ENCODE measurements at regions not wholly inside any gene's neighbourhood (a gene's known extent, or its start where the extent isn't known, plus 50 kb on each side); places are given as distances from the start of the nearest gene placed in this dataset.

DNA sequence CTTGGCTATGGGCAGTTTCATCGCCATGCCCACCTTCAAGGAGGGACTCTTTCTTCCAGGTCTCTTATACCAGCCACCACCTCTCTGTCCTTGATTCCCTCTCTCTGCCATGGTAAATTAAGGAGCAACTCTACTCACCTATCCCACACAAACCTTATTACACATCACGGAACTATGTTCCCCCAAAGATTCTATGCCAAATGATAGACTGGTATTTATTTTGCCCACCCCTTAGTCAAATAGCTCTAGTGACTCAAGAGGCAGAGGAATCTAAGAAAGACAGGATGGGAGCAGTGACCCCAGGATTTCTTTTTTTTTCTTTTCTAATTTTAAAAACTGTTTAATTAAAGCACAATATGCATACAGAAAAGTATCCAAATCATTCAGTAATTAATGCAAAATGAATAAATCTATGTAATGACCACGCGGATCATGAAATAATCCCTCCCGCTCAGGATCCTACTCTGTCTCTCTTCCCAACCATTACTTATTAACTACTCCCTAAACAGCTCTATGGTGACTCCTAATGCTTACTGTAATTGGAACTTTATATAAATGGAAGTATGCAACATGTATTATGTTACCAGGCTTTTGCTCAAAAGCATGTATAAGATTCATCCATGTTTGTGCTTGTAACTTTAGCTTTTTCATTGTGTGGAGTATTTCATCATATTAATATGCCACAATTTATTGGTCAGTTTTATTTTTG lies 410.8 kb upstream of the RASGRP1 start:
- Histone ChIP-seq H3K4me3 (ENCODE audit: low read depth, low read length) (no peak overlapping the region), H3K27me3 (ENCODE audit: control insufficient read depth, insufficient read depth, low read length) (no peaks in the 10 kb centered on the region), H3K36me3 (ENCODE audit: control insufficient read depth, insufficient read depth, low read length) (no peaks in the 10 kb centered on the region)
- no peak for DNase-seq (ENCODE audit: low read depth)
- TF ChIP-seq, protein P1, sequence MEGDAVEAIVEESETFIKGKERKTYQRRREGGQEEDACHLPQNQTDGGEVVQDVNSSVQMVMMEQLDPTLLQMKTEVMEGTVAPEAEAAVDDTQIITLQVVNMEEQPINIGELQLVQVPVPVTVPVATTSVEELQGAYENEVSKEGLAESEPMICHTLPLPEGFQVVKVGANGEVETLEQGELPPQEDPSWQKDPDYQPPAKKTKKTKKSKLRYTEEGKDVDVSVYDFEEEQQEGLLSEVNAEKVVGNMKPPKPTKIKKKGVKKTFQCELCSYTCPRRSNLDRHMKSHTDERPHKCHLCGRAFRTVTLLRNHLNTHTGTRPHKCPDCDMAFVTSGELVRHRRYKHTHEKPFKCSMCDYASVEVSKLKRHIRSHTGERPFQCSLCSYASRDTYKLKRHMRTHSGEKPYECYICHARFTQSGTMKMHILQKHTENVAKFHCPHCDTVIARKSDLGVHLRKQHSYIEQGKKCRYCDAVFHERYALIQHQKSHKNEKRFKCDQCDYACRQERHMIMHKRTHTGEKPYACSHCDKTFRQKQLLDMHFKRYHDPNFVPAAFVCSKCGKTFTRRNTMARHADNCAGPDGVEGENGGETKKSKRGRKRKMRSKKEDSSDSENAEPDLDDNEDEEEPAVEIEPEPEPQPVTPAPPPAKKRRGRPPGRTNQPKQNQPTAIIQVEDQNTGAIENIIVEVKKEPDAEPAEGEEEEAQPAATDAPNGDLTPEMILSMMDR (IDR thresholded peaks at IDR 0.05; ENCODE audit: insufficient read depth, low read length, poor library complexity, severe bottlenecking) = no peak

DNA sequence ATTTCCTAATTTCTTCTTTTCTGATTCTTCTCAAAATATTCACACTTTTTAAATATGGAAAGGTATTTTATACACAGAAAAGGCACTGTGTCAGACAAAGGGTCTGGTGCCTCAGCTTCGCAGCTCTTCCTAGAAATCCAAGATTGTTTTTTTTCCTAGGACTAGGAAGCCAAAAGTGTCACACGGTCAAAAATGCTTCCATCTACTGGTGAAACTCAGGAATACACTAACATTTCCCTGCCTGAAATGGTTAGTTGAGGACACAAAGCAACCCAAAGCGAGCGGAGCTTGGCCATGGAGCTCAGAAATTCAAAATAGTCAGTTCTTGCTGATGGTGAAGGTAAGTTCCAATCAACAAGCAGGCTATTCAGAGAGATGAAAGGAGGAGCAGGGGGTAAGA lies 426.5 kb upstream of the RASGRP1 start:
- H3K4me3 ChIP-seq (ENCODE audit: low read depth, low read length) = no peak overlapping the region
- DNase-seq (ENCODE audit: low read depth) = no peak
- TF ChIP-seq, protein P1 (IDR thresholded peaks at IDR 0.05; ENCODE audit: insufficient read depth, low read length, poor library complexity, severe bottlenecking) = peak; percentile 55
- no peaks in the 10 kb centered on the region for H3K36me3 ChIP-seq (ENCODE audit: control insufficient read depth, insufficient read depth, low read length)
- H3K27me3 ChIP-seq (ENCODE audit: control insufficient read depth, insufficient read depth, low read length) = no peaks in the 10 kb centered on the region

DNA sequence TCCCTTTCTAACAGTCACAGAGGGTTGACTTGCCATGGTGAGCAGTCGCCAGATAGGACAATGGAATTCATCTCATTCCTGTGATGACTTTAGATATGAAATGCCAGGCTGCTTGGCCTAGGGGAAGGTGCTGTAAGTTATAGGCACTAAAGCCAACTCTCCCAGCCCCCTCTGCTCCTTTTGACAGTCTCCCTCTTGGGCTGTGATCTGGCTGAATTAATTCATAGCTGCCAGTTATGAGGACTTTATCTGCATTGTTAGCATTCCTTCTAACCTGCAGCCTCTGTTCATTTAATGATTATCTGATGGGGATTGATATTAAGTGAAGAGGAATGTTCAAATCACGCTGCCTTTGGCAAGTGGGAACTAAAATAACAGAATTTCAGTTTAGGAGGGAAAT lies 427.1 kb upstream of the RASGRP1 start:
- no peaks in the 10 kb centered on the region for H3K36me3 ChIP-seq (ENCODE audit: control insufficient read depth, insufficient read depth, low read length)
- TF ChIP-seq, protein P1 (IDR thresholded peaks at IDR 0.05; ENCODE audit: insufficient read depth, low read length, poor library complexity, severe bottlenecking) = no peak
- DNase-seq (ENCODE audit: low read depth) = no peak
- no peak overlapping the region for H3K4me3 ChIP-seq (ENCODE audit: low read depth, low read length)
- H3K27me3 ChIP-seq (ENCODE audit: control insufficient read depth, insufficient read depth, low read length) = no peaks in the 10 kb centered on the region

DNA sequence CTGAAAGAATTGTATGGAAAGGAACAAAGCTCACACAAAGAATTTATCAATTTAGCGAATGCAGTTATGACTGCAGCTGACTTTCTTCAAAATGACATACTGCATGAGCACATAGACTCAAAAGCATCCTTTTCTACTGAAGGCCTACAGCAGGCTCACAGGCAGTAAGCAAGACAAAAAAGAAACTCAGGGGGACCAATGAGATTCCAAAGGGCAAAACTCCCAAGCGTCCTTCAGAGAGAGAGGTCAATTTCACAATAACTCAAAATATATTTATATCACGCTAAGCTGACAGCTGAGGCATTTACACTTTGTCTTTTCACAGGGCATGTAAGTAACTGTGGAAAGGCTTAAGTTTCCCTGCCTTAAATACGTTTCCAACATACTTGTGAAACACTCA lies 427.9 kb upstream of the RASGRP1 start:
- Histone ChIP-seq H3K27me3 (ENCODE audit: control insufficient read depth, insufficient read depth, low read length) (no peaks in the 10 kb centered on the region), H3K36me3 (ENCODE audit: control insufficient read depth, insufficient read depth, low read length) (no peaks in the 10 kb centered on the region), H3K4me3 (ENCODE audit: low read depth, low read length) (no peak overlapping the region)
- TF ChIP-seq, protein P1 (IDR thresholded peaks at IDR 0.05; ENCODE audit: insufficient read depth, low read length, poor library complexity, severe bottlenecking) = no peak
- no peak for DNase-seq (ENCODE audit: low read depth)

DNA sequence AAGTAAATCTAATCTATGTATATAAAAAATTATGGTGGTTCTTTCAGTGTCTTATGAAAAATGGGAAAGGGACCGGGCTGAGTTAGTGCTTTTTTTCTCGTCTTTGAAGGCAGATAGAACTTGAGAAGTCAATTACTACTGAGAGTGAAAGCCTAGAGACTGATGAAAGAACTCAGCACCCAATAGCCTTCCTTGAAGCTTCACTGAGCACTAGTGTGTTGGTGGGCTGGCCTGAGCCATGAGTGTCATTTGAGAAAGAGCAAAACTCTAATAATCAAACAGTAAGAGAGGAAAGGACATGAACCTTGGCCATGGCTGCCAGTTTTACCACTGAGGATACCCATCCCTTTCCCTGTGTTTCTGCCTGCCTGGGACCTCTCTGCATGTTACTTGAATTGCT lies 428.3 kb upstream of the RASGRP1 start:
- no peaks in the 10 kb centered on the region for H3K36me3 ChIP-seq (ENCODE audit: control insufficient read depth, insufficient read depth, low read length)
- TF ChIP-seq, protein P1 (IDR thresholded peaks at IDR 0.05; ENCODE audit: insufficient read depth, low read length, poor library complexity, severe bottlenecking) = no peak
- DNase-seq (ENCODE audit: low read depth) = no peak

DNA sequence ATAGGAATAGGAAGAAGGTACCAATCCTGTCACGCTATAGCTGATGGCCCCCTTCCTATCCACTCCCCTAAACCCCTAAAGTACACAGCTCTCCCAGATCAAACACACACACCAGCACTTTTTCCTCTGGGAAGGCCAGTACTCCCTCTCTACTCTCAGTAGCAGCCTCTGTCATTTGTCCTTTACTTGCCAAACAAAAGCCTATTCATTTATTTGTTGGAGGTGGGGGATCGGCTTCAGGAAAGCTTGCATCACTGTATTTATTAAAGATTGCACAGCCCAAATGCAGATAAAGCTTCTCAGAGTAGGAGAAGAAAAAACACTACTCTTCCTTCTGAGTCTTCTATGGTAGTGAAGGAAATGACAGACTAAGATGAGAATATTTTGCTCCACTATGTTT lies 429.7 kb upstream of the RASGRP1 start:
- DNase-seq (ENCODE audit: low read depth) = no peak
- Histone ChIP-seq H3K4me3 (ENCODE audit: low read depth, low read length) (no peak overlapping the region), H3K36me3 (ENCODE audit: control insufficient read depth, insufficient read depth, low read length) (no peaks in the 10 kb centered on the region), H3K27me3 (ENCODE audit: control insufficient read depth, insufficient read depth, low read length) (no peaks in the 10 kb centered on the region)
- TF ChIP-seq, protein P1 (IDR thresholded peaks at IDR 0.05; ENCODE audit: insufficient read depth, low read length, poor library complexity, severe bottlenecking) = no peak

More for the DNA sequence above, 428.3 kb upstream of the RASGRP1 start:
- Histone ChIP-seq H3K27me3 (ENCODE audit: control insufficient read depth, insufficient read depth, low read length) (no peaks in the 10 kb centered on the region), H3K4me3 (ENCODE audit: low read depth, low read length) (no peak overlapping the region)

Data from kidney epithelial cell (primary cell).